Breast epithelium (tissue), 4 donors: ENCODE measurements at regions not wholly inside any gene's neighbourhood (a gene's known extent, or its start where the extent isn't known, plus 50 kb on each side); places are given as distances from the start of the nearest gene placed in this dataset.

Experiments used
- DNase-seq, 2 donors: peaks; one replicate each; pipeline ENCODE4 v3.0.0-alpha.2; 2019; ENCODE audit warnings: low spot score in 2 of 2
- H3K27ac ChIP-seq, 2 donors: fragments of 200-600 bp; sonication (generic) in 1 of 2; one replicate each; pipeline ENCODE4 v1.5.1; 2016 to 2019; ENCODE audit warnings: mild to moderate bottlenecking in 1 of 2
- H3K27me3 ChIP-seq, 2 donors: fragments of 200-600 bp; sonication (generic) in 1 of 2; one replicate each; pipeline versions ENCODE4 v1.5.1 to v1.6.0; 2017 to 2019; ENCODE audit warnings: control low read depth in 1 of 2, mild to moderate bottlenecking in 1 of 2
- H3K36me3 ChIP-seq: fragments of 200-600 bp; one replicate; pipeline ENCODE4 v1.5.1; 2019
- H3K4me1 ChIP-seq, 2 donors: fragments of 200-600 bp; sonication (generic); one replicate each; pipeline ENCODE4 v1.5.1; 2016 to 2019; ENCODE audit warnings: control low read depth in 1 of 2
- H3K4me3 ChIP-seq, 3 donors: fragments of 200-600 bp; sonication (generic); 1 replicate in 2 of 3; 2 replicates in 1 of 3; pipeline ENCODE4 v1.5.1; 2016 to 2019; ENCODE audit warnings: mild to moderate bottlenecking in 3 of 3, moderate library complexity in 2 of 3
- H3K9me3 ChIP-seq, 2 donors: fragments of 200-600 bp; sonication (generic) in 1 of 2; one replicate each; pipeline ENCODE4 v1.5.1; 2016 to 2019; ENCODE audit warnings: control low read depth in 1 of 2
- CTCF ChIP-seq, 3 donors: fragments of 450-650 bp; IDR thresholded peaks; one replicate each; pipeline ENCODE4 v1.5.1; 2016 to 2017; ENCODE audit warnings: antibody characterized with exemption in 3 of 3, mild to moderate bottlenecking in 3 of 3, moderate library complexity in 3 of 3
- POLR2A ChIP-seq: fragments of 450-650 bp; IDR thresholded peaks from one replicate; pipeline ENCODE4 v1.6.1; 2016; ENCODE audit warnings: antibody characterized with exemption, mild to moderate bottlenecking, moderate library complexity
- POLR2AphosphoS5 ChIP-seq, 3 donors: sonication (generic); formaldehyde crosslinking; IDR thresholded peaks; one replicate each; pipeline ENCODE4 v1.6.1; 2017; ENCODE audit warnings: antibody characterized with exemption in 3 of 3
- intact Hi-C: fragments of 100-400 bp; cut with DNase I; formaldehyde crosslinking; loops from one replicate; pipeline ENCODE4 v1.15.1; 2023; ENCODE audit warnings: low total_unique reads

DNA sequence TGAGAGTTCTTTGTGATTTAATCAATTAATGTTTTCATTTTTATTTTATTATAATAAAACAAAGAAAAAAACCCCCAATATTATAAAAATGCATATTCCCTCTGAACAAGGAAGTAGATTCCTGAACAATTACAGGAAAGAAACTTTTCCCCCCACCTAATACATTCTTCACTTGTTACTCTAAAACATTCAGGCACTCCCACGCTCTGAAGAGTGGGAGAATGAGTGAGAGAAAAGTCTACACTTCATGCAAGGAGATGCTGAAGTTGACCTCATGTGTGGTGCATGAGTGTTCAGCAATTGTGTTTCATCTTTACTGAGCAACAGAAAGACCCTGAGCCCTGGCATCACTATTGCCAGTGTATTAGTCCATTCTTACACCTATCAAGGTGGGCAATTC lies 244.2 kb upstream of the IGFBP3 start:
- H3K36me3 ChIP-seq = no peaks in the 10 kb centered on the region
- no peaks in the 10 kb centered on the region for H3K4me1 ChIP-seq
- DNase-seq = no peak
- no peak for TF ChIP-seq POLR2A
- TF ChIP-seq CTCF (IDR thresholded peaks at IDR 0.05) = no peak
- TF ChIP-seq POLR2AphosphoS5 (IDR thresholded peaks at IDR 0.05) = no peak
- no peaks in the 10 kb centered on the region for H3K9me3 ChIP-seq
- intact Hi-C loops = no loop called here
- H3K4me3 ChIP-seq = no peak overlapping the region
- no peak overlapping the region for H3K27ac ChIP-seq
- H3K27me3 ChIP-seq = no peaks in the 10 kb centered on the region

- no peak overlapping the region for H3K4me3 ChIP-seq
- no peak for TF ChIP-seq POLR2AphosphoS5 (IDR thresholded peaks at IDR 0.05)
- TF ChIP-seq CTCF (IDR thresholded peaks at IDR 0.05) = no peak
- TF ChIP-seq POLR2A = no peak
- no peaks in the 10 kb centered on the region for H3K27me3 ChIP-seq
- H3K27ac ChIP-seq = no peak overlapping the region
- no peaks in the 10 kb centered on the region for H3K36me3 ChIP-seq
- intact Hi-C loops = no loop called here
- DNase-seq = no peak
- no peaks in the 10 kb centered on the region for H3K9me3 ChIP-seq
- no peaks in the 10 kb centered on the region for H3K4me1 ChIP-seq
These were observed 243.6 kb upstream of the IGFBP3 start for GRCh38 chr7:46164629-46165028.

DNA sequence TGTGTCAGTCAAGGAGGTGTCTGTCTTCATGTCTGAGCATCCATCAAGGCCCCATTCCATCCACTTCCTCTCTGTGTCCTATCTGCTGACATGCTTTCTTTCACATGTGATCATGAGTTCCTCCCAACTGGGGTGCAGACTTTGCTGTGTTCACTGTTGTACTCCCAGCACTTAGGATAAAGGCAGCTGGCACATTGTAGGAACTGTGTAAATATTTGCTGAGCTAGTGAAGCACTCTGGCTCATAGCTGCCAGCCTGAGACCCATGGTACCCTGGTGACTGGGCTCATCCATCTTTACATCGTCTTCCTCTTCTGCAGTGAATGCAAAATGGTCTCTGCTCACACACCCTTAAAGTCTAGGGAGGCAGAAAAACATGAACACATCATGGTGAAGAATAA lies 242.2 kb upstream of the IGFBP3 start:
- no peak for TF ChIP-seq POLR2AphosphoS5 (IDR thresholded peaks at IDR 0.05)
- TF ChIP-seq CTCF (IDR thresholded peaks at IDR 0.05) = no peak
- no peak for TF ChIP-seq POLR2A
- Histone ChIP-seq H3K27me3 (no peaks in the 10 kb centered on the region), H3K4me3 (no peak overlapping the region), H3K36me3 (no peaks in the 10 kb centered on the region), H3K4me1 (no peaks in the 10 kb centered on the region), H3K9me3 (no peaks in the 10 kb centered on the region), H3K27ac (no peak overlapping the region)
- intact Hi-C loops = no loop called here
- no peak for DNase-seq

DNA sequence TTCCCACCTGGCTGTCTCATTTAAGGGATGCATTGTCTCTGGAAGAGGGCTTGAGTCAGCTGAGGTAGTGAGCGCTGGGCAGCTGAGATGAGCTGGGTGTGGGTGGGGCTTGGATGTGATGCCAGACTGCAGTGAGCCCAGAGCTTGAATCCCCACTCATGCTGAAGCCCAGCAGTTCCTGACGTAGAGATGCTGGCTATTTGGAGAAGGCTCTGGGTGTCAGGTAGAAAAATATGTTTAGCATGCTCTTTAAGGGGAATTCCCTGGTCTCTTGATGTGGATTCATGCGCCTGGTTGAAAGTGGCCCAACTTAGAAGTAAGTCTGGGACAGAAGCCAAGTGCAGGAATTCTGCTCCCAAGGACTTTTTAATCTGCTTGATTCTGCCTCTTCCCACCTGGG lies 241.5 kb upstream of the IGFBP3 start:
- H3K27ac ChIP-seq = no peak overlapping the region
- intact Hi-C loops = no loop called here
- no peak overlapping the region for H3K4me3 ChIP-seq
- no peak for DNase-seq
- no peaks in the 10 kb centered on the region for H3K27me3 ChIP-seq
- no peaks in the 10 kb centered on the region for H3K36me3 ChIP-seq
- TF ChIP-seq POLR2A (no peak), POLR2AphosphoS5 (IDR thresholded peaks at IDR 0.05) (no peak)
- no peaks in the 10 kb centered on the region for H3K9me3 ChIP-seq
- no peaks in the 10 kb centered on the region for H3K4me1 ChIP-seq

DNA sequence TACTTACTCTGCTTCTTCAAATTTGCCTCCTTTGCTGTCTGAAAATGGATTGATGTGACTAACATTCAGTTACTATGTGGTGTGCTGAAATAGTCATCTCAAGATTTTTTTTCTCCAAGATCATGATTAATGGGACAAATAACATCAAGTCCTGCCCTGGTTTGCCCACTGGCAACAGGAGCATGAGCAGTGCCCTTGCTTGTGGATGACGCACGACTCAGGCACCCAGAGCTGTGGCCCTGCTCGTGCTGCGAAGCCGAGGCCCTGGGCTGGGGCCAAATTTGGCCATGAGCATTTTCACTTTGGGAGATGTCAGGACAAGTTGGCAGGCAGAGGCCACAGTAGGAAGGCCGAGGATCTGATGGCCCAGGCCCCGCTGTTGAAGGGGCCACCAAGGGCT lies 239.8 kb upstream of the IGFBP3 start:
- Histone ChIP-seq H3K4me3 (no peak overlapping the region), H3K9me3 (no peaks in the 10 kb centered on the region), H3K27me3 (no peaks in the 10 kb centered on the region), H3K36me3 (no peaks in the 10 kb centered on the region), H3K27ac (no peak overlapping the region), H3K4me1 (no peaks in the 10 kb centered on the region)
- intact Hi-C loops = no loop called here
- DNase-seq = no peak
- TF ChIP-seq CTCF (IDR thresholded peaks at IDR 0.05) (no peak), POLR2A (no peak), POLR2AphosphoS5 (IDR thresholded peaks at IDR 0.05) (no peak)

- Histone ChIP-seq H3K9me3 (no peaks in the 10 kb centered on the region), H3K36me3 (no peaks in the 10 kb centered on the region), H3K27me3 (no peaks in the 10 kb centered on the region), H3K27ac (no peak overlapping the region), H3K4me3 (no peak overlapping the region), H3K4me1 (no peaks in the 10 kb centered on the region)
- DNase-seq = no peak
- TF ChIP-seq POLR2A = no peak
- TF ChIP-seq POLR2AphosphoS5 (IDR thresholded peaks at IDR 0.05) = no peak
- no peak for TF ChIP-seq CTCF (IDR thresholded peaks at IDR 0.05)
- intact Hi-C loops = no loop called here
These were observed 236.9 kb upstream of the IGFBP3 start for GRCh38 chr7:46157931-46158330.
